HEK293T (cell line): ENCODE measurements at regions not wholly inside any gene's neighbourhood (a gene's known extent, or its start where the extent isn't known, plus 50 kb on each side); places are given as distances from the start of the nearest gene placed in this dataset.

Source experiments
- FOXA1 ChIP-seq: fragments of 450-650 bp; IDR thresholded peaks from 2 replicates; pipeline ENCODE4 v1.6.1; 2016; ENCODE audit warnings: mild to moderate bottlenecking
- FOXK2 ChIP-seq: fragments of 450-650 bp; IDR thresholded peaks from 2 replicates; pipeline ENCODE4 v1.6.1; 2016; ENCODE audit warnings: mild to moderate bottlenecking
- HDGF ChIP-seq: fragments of 450-650 bp; IDR thresholded peaks from 2 replicates; pipeline ENCODE4 v1.6.1; 2017; ENCODE audit warnings: antibody characterized with exemption, borderline replicate concordance
- PKNOX1 ChIP-seq: fragments of 450-650 bp; IDR thresholded peaks from 2 replicates; pipeline ENCODE4 v1.6.1; 2016
- SP1 ChIP-seq: fragments of 450-650 bp; IDR thresholded peaks from 2 replicates; pipeline ENCODE4 v1.6.1; 2017
- SUZ12 ChIP-seq: fragments of 450-650 bp; IDR thresholded peaks from 2 replicates; pipeline ENCODE4 v1.6.1; 2016; ENCODE audit warnings: mild to moderate bottlenecking
- TARDBP ChIP-seq: fragments of 450-650 bp; IDR thresholded peaks from 2 replicates; pipeline ENCODE4 v1.6.1; 2016
- ZNF384 ChIP-seq: fragments of 450-650 bp; IDR thresholded peaks from 2 replicates; pipeline ENCODE4 v1.6.1; 2016

- no peak for TF ChIP-seq SP1
- no peak for TF ChIP-seq PKNOX1
- no peak for TF ChIP-seq HDGF
- TF ChIP-seq FOXA1 = no peak
- no peak for TF ChIP-seq FOXK2
- no peak for TF ChIP-seq SUZ12
- TF ChIP-seq ZNF384 = no peak
- no peak for TF ChIP-seq TARDBP
Measured at GRCh38 chrX:44400161-44400560, 56.7 kb upstream of the EFHC2 start.
